ENCODE measurements at regions not wholly inside any gene's neighbourhood (a gene's known extent, or its start where the extent isn't known, plus 50 kb on each side); places are given as distances from the start of the nearest gene placed in this dataset.

DNA sequence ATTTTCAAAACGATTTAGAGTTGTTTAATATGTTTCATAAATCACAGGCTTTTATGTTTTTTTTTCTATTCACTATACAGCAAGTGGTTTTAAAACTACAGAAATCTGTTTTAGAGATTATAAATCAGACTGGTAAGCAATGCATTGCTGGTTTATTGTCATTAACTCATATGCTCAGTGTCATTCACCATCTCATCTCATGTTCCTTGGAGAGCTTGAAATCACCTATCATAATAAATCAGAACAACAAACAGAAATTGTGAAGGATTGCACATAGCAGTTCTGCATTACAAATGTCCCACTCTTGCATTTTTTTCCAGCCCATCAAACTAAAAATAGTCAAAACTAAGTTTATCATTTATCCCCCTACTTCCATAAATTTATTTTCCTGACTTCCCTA is 470.8 kb downstream of the FSCB start:
- TF ChIP-seq, protein P1, sequence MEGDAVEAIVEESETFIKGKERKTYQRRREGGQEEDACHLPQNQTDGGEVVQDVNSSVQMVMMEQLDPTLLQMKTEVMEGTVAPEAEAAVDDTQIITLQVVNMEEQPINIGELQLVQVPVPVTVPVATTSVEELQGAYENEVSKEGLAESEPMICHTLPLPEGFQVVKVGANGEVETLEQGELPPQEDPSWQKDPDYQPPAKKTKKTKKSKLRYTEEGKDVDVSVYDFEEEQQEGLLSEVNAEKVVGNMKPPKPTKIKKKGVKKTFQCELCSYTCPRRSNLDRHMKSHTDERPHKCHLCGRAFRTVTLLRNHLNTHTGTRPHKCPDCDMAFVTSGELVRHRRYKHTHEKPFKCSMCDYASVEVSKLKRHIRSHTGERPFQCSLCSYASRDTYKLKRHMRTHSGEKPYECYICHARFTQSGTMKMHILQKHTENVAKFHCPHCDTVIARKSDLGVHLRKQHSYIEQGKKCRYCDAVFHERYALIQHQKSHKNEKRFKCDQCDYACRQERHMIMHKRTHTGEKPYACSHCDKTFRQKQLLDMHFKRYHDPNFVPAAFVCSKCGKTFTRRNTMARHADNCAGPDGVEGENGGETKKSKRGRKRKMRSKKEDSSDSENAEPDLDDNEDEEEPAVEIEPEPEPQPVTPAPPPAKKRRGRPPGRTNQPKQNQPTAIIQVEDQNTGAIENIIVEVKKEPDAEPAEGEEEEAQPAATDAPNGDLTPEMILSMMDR (IDR thresholded peaks at IDR 0.05) = no peak
- no peak for TF ChIP-seq POLR2AphosphoS5 (IDR thresholded peaks at IDR 0.05; ENCODE audit: low read depth, low read length)
- TF ChIP-seq, protein P2, sequence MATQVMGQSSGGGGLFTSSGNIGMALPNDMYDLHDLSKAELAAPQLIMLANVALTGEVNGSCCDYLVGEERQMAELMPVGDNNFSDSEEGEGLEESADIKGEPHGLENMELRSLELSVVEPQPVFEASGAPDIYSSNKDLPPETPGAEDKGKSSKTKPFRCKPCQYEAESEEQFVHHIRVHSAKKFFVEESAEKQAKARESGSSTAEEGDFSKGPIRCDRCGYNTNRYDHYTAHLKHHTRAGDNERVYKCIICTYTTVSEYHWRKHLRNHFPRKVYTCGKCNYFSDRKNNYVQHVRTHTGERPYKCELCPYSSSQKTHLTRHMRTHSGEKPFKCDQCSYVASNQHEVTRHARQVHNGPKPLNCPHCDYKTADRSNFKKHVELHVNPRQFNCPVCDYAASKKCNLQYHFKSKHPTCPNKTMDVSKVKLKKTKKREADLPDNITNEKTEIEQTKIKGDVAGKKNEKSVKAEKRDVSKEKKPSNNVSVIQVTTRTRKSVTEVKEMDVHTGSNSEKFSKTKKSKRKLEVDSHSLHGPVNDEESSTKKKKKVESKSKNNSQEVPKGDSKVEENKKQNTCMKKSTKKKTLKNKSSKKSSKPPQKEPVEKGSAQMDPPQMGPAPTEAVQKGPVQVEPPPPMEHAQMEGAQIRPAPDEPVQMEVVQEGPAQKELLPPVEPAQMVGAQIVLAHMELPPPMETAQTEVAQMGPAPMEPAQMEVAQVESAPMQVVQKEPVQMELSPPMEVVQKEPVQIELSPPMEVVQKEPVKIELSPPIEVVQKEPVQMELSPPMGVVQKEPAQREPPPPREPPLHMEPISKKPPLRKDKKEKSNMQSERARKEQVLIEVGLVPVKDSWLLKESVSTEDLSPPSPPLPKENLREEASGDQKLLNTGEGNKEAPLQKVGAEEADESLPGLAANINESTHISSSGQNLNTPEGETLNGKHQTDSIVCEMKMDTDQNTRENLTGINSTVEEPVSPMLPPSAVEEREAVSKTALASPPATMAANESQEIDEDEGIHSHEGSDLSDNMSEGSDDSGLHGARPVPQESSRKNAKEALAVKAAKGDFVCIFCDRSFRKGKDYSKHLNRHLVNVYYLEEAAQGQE (IDR thresholded peaks at IDR 0.05; ENCODE audit: insufficient read depth in 1 of 2, low read depth in 2 of 2, low read length in 1 of 2) = no peak

Measured in Panc1 (cell line).